GM18502 (cell line): ENCODE measurements at regions not wholly inside any gene's neighbourhood (a gene's known extent, or its start where the extent isn't known, plus 50 kb on each side); places are given as distances from the start of the nearest gene placed in this dataset.

Experiments
- ATAC-seq: cut with Tn5 transposase; IDR thresholded peaks from one replicate; pipeline ENCODE4 v1.9.1; 2021; ENCODE audit warnings: mild to moderate bottlenecking; ENCODE audit not compliant: unreplicated experiment, poor library complexity

GRCh38 chr18:8458546-8459215 lies 150.6 kb upstream of the RAB12 start:
- no peak for ATAC-seq

- ATAC-seq, result no peak
These were observed 148.5 kb upstream of the RAB12 start for GRCh38 chr18:8460748-8461147.

GRCh38 chr18:8461544-8461943 lies 147.7 kb upstream of the RAB12 start:
- ATAC-seq, result no peak

GRCh38 chr18:8462651-8463185 lies 146.5 kb upstream of the RAB12 start:
- ATAC-seq, result no peak

GRCh38 chr18:8463791-8464190 lies 145.4 kb upstream of the RAB12 start:
- no peak for ATAC-seq

GRCh38 chr18:8468191-8468590 lies 141.0 kb upstream of the RAB12 start:
- no peak for ATAC-seq

GRCh38 chr18:8468921-8469335 lies 140.3 kb upstream of the RAB12 start:
- no peak for ATAC-seq

GRCh38 chr18:8469544-8470130 lies 139.6 kb upstream of the RAB12 start:
- ATAC-seq, result no peak

- no peak for ATAC-seq
These were observed 137.9 kb upstream of the RAB12 start for GRCh38 chr18:8471372-8471771.

GRCh38 chr18:8474661-8475060 lies 134.6 kb upstream of the RAB12 start:
- no peak for ATAC-seq

- ATAC-seq, result no peak
These were observed 131.6 kb upstream of the RAB12 start for GRCh38 chr18:8477615-8478014.

GRCh38 chr18:8478166-8478967 lies 130.9 kb upstream of the RAB12 start:
- peak; percentile 90 for ATAC-seq

GRCh38 chr18:8478968-8479370 lies 130.3 kb upstream of the RAB12 start:
- ATAC-seq, result no peak

- no peak for ATAC-seq
These were observed 129.4 kb upstream of the RAB12 start for GRCh38 chr18:8479789-8480188.

GRCh38 chr18:8480506-8481328 lies 128.5 kb upstream of the RAB12 start:
- no peak for ATAC-seq

GRCh38 chr18:8484951-8485350 lies 124.3 kb upstream of the RAB12 start:
- ATAC-seq, result no peak

- ATAC-seq, result no peak
These were observed 119.5 kb upstream of the RAB12 start for GRCh38 chr18:8489761-8490160.

- ATAC-seq, result no peak
These were observed 117.7 kb upstream of the RAB12 start for GRCh38 chr18:8491516-8491915.

GRCh38 chr18:8493141-8493540 lies 116.1 kb upstream of the RAB12 start:
- no peak for ATAC-seq

GRCh38 chr18:8496186-8496585 lies 113.1 kb upstream of the RAB12 start:
- ATAC-seq, result no peak
